ENCODE measurements at regions not wholly inside any gene's neighbourhood (a gene's known extent, or its start where the extent isn't known, plus 50 kb on each side); places are given as distances from the start of the nearest gene placed in this dataset.

GRCh38 chr11:71357414-71357813, 90.8 kb downstream of the DHCR7 start:
- TF ChIP-seq CTCF (IDR thresholded peaks at IDR 0.05; ENCODE audit: low read length) (no peak), EZH2 (IDR thresholded peaks at IDR 0.05; ENCODE audit: borderline replicate concordance, low read length) (no peak)
